Muscle layer of colon (tissue), 2 donors: ENCODE measurements at regions not wholly inside any gene's neighbourhood (a gene's known extent, or its start where the extent isn't known, plus 50 kb on each side); places are given as distances from the start of the nearest gene placed in this dataset.
"Not testable (repeated sequence)": the region's sequence is repeated elsewhere in the genome, so short reads cannot be mapped to it uniquely, and the experiment has no call there.

Experiments used
- H3K27ac ChIP-seq: one replicate; pipeline ENCODE4 v1.7.0; 2013; ENCODE audit warnings: low read depth, mild to moderate bottlenecking, low read length, moderate library complexity
- H3K27me3 ChIP-seq, 2 donors: one replicate each; pipeline ENCODE4 v1.7.0; 2013; ENCODE audit warnings: low read length in 2 of 2, mild to moderate bottlenecking in 2 of 2; ENCODE audit not compliant: insufficient read depth in 2 of 2, control insufficient read depth in 1 of 2
- H3K36me3 ChIP-seq: one replicate; pipeline ENCODE4 v1.7.0; 2013; ENCODE audit warnings: mild to moderate bottlenecking, low read length; ENCODE audit not compliant: insufficient read depth
- H3K4me1 ChIP-seq: one replicate; pipeline ENCODE4 v1.7.0; 2013; ENCODE audit warnings: mild to moderate bottlenecking, low read length; ENCODE audit not compliant: insufficient read depth
- H3K4me3 ChIP-seq, 2 donors: one replicate each; pipeline ENCODE4 v1.7.0; 2013; ENCODE audit warnings: low read length in 2 of 2, low read depth in 1 of 2, mild to moderate bottlenecking in 1 of 2, moderate library complexity in 1 of 2
- H3K9ac ChIP-seq: one replicate; pipeline ENCODE4 v1.7.0; 2013; ENCODE audit warnings: low read length
- H3K9me3 ChIP-seq: one replicate; pipeline ENCODE4 v1.7.0; 2013; ENCODE audit warnings: mild to moderate bottlenecking, low read length
- donor health status: abdominal sarcoma.
- donor health status: Adenocarcinoma of cecum.

- H3K27me3 ChIP-seq = no peaks in the 10 kb centered on the region
- no peak overlapping the region for H3K9ac ChIP-seq
- H3K36me3 ChIP-seq = no peaks in the 10 kb centered on the region
- no peaks in the 10 kb centered on the region for H3K9me3 ChIP-seq
- peaks cover 4% of the 10 kb centered on the region for H3K4me1 ChIP-seq
- H3K4me3 ChIP-seq = no peak overlapping the region
- no peak overlapping the region for H3K27ac ChIP-seq
These were observed 50.7 kb upstream of the TNFSF4 start for GRCh38 chr1:173257805-173258204.

GRCh38 chr1:173258479-173259264, 51.5 kb upstream of the TNFSF4 start:
- no peaks in the 10 kb centered on the region for H3K27me3 ChIP-seq
- no peak overlapping the region for H3K4me3 ChIP-seq
- H3K27ac ChIP-seq = no peak overlapping the region
- no peaks in the 10 kb centered on the region for H3K36me3 ChIP-seq
- H3K9me3 ChIP-seq = no peaks in the 10 kb centered on the region
- H3K4me1 ChIP-seq = peaks cover 4% of the 10 kb centered on the region
- no peak overlapping the region for H3K9ac ChIP-seq

- H3K9me3 ChIP-seq, H3K27ac ChIP-seq, H3K4me3 ChIP-seq, H3K9ac ChIP-seq, H3K4me1 ChIP-seq, H3K36me3 ChIP-seq, H3K27me3 ChIP-seq: not testable (repeated sequence)
These were observed 53.2 kb upstream of the TNFSF4 start for GRCh38 chr1:173260329-173260728.

GRCh38 chr1:173266841-173267240, 59.7 kb upstream of the TNFSF4 start:
- Histone ChIP-seq H3K4me1 (no peaks in the 10 kb centered on the region), H3K9me3 (no peaks in the 10 kb centered on the region), H3K27me3 (no peaks in the 10 kb centered on the region), H3K4me3 (no peak overlapping the region), H3K36me3 (no peaks in the 10 kb centered on the region), H3K27ac (no peak overlapping the region), H3K9ac (no peak overlapping the region)

GRCh38 chr1:173267453-173267945, 60.4 kb upstream of the TNFSF4 start:
- Histone ChIP-seq H3K9ac (no peak overlapping the region), H3K4me3 (no peak overlapping the region), H3K27me3 (no peaks in the 10 kb centered on the region), H3K27ac (no peak overlapping the region), H3K36me3 (no peaks in the 10 kb centered on the region), H3K9me3 (no peaks in the 10 kb centered on the region), H3K4me1 (no peaks in the 10 kb centered on the region)

GRCh38 chr1:173268261-173268660, 61.1 kb upstream of the TNFSF4 start:
- Histone ChIP-seq H3K9ac (no peak overlapping the region), H3K36me3 (no peaks in the 10 kb centered on the region), H3K27me3 (no peaks in the 10 kb centered on the region), H3K4me3 (no peak overlapping the region), H3K9me3 (no peaks in the 10 kb centered on the region), H3K4me1 (no peaks in the 10 kb centered on the region), H3K27ac (no peak overlapping the region)

- Histone ChIP-seq H3K27ac (no peak overlapping the region), H3K27me3 (no peaks in the 10 kb centered on the region), H3K9me3 (no peaks in the 10 kb centered on the region), H3K9ac (no peak overlapping the region), H3K4me1 (no peaks in the 10 kb centered on the region), H3K36me3 (no peaks in the 10 kb centered on the region), H3K4me3 (no peak overlapping the region)
These were observed 61.7 kb upstream of the TNFSF4 start for GRCh38 chr1:173268786-173269277.

- no peaks in the 10 kb centered on the region for H3K9me3 ChIP-seq
- no peak overlapping the region for H3K9ac ChIP-seq
- H3K4me1 ChIP-seq = no peaks in the 10 kb centered on the region
- no peaks in the 10 kb centered on the region for H3K36me3 ChIP-seq
- H3K27ac ChIP-seq = no peak overlapping the region
- H3K27me3 ChIP-seq = no peaks in the 10 kb centered on the region
- H3K4me3 ChIP-seq = no peak overlapping the region
These were observed 62.5 kb upstream of the TNFSF4 start for GRCh38 chr1:173269490-173270230.

GRCh38 chr1:173270243-173270642, 63.1 kb upstream of the TNFSF4 start:
- Histone ChIP-seq H3K4me3 (no peak overlapping the region), H3K9ac (no peak overlapping the region), H3K27me3 (no peaks in the 10 kb centered on the region), H3K27ac (no peak overlapping the region), H3K36me3 (no peaks in the 10 kb centered on the region), H3K4me1 (no peaks in the 10 kb centered on the region), H3K9me3 (no peaks in the 10 kb centered on the region)

GRCh38 chr1:173271021-173271420, 63.9 kb upstream of the TNFSF4 start:
- H3K9me3 ChIP-seq, H3K9ac ChIP-seq, H3K4me3 ChIP-seq, H3K27ac ChIP-seq, H3K4me1 ChIP-seq, H3K27me3 ChIP-seq, H3K36me3 ChIP-seq: not testable (repeated sequence)

- H3K36me3 ChIP-seq = no peaks in the 10 kb centered on the region
These were observed 68.4 kb upstream of the TNFSF4 start for GRCh38 chr1:173275496-173275895.

More at GRCh38 chr1:173275496-173275895, 68.4 kb upstream of the TNFSF4 start:
- Histone ChIP-seq H3K4me3 (no peak overlapping the region), H3K27ac (no peak overlapping the region), H3K9me3 (no peaks in the 10 kb centered on the region), H3K4me1 (no peaks in the 10 kb centered on the region), H3K9ac (no peak overlapping the region), H3K27me3 (no peaks in the 10 kb centered on the region)
